ENCODE measurements at regions not wholly inside any gene's neighbourhood (a gene's known extent, or its start where the extent isn't known, plus 50 kb on each side); places are given as distances from the start of the nearest gene placed in this dataset.
A peak's percentile ranks its signal among the peaks of the same experiment; 100 is the strongest.

DNA sequence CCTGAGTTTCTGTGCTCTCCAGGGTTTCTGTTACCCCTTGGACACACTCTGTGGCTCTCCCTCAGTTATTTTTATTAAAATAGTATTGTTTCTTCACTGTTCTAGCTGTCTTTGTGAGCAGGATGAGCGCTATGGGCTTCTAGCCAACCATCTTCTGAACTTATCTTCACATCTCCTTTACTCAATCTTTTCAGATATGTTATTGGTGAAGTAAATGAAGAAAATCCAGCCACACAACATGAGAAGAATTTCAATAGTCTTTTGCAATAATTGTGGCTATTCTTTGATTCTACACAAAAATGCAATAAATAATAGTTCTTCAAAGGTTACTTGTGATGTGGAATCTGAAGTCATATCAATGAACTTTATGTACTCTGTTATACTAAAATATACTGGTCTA lies 80.3 kb upstream of the CAMK1G start:
- H3K9me3 ChIP-seq (ENCODE audit: control insufficient read depth, insufficient read depth, low read length) = no peaks in the 10 kb centered on the region
- H3K27me3 ChIP-seq (ENCODE audit: control insufficient read depth, insufficient read depth, low read length) = no peaks in the 10 kb centered on the region
- WGBS (ENCODE audit: insufficient coverage, insufficient read length) = no CpG with 5 or more reads among the region's 1 CpG
- no peaks in the 10 kb centered on the region; the same call in 1 of the 2 replicates for H3K4me1 ChIP-seq (ENCODE audit: control insufficient read depth, insufficient read depth, low read length)
- H3K4me3 ChIP-seq (ENCODE audit: low read length) = no peak overlapping the region
- H3K36me3 ChIP-seq (ENCODE audit: control insufficient read depth, insufficient read depth, low read length) = no peaks in the 10 kb centered on the region
- DNase-seq (ENCODE audit: low read depth, low spot score) = no peak
- H3K27ac ChIP-seq (ENCODE audit: low read length) = no peak overlapping the region

DNA sequence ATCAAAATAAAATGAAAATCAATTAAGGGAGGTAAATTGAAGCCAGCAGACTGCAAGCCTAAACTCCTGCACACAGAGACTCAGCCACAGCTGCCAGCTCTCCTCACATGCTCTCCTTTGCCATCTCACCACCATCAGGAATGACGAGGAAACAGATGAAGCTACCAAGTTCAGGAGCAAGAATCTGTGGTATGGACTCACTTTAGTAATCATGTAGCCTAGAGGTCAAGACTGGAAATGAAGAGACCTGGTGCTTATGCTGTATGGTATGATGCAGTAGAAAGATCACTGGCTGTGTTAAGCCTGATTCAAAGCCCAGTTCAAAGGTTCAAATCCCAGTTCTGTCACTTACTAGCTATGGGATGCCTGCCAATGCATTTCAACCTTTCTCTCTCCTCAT lies 78.9 kb upstream of the CAMK1G start:
- H3K36me3 ChIP-seq (ENCODE audit: control insufficient read depth, insufficient read depth, low read length) = no peaks in the 10 kb centered on the region
- no CpG with 5 or more reads among the region's 1 CpG for WGBS (ENCODE audit: insufficient coverage, insufficient read length)

DNA sequence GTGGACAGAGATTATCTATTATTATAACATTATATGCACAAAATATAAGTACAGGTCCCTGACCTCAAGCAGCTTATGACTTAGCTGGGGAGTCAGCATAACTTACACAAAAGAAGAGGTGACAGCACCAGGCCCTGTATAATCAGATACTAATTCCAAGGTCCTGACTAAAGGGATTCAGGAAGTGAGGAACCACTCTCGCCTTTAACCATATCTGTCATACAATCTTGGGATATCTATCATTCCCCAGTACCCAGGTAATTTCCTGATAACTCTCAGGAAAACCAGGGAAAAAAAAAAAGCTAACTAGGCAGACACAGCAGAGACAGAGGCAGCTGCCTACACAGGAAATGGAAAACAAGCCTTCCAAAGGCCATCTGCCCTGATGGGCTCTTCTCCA lies 78.5 kb upstream of the CAMK1G start:
- Histone ChIP-seq H3K27me3 (ENCODE audit: control insufficient read depth, insufficient read depth, low read length) (no peaks in the 10 kb centered on the region), H3K36me3 (ENCODE audit: control insufficient read depth, insufficient read depth, low read length) (no peaks in the 10 kb centered on the region), H3K9me3 (ENCODE audit: control insufficient read depth, insufficient read depth, low read length) (no peaks in the 10 kb centered on the region), H3K4me1 (ENCODE audit: control insufficient read depth, insufficient read depth, low read length) (no peaks in the 10 kb centered on the region; the same call in 1 of the 2 replicates), H3K4me3 (ENCODE audit: low read length) (no peak overlapping the region), H3K27ac (ENCODE audit: low read length) (no peak overlapping the region)
- no peak for DNase-seq (ENCODE audit: low read depth, low spot score)
- no CpG with 5 or more reads among the region's 1 CpG for WGBS (ENCODE audit: insufficient coverage, insufficient read length)

More for the DNA sequence above, 78.9 kb upstream of the CAMK1G start:
- Histone ChIP-seq H3K4me3 (ENCODE audit: low read length) (no peak overlapping the region), H3K27ac (ENCODE audit: low read length) (no peak overlapping the region), H3K4me1 (ENCODE audit: control insufficient read depth, insufficient read depth, low read length) (no peaks in the 10 kb centered on the region; the same call in 1 of the 2 replicates), H3K27me3 (ENCODE audit: control insufficient read depth, insufficient read depth, low read length) (no peaks in the 10 kb centered on the region), H3K9me3 (ENCODE audit: control insufficient read depth, insufficient read depth, low read length) (no peaks in the 10 kb centered on the region)
- no peak for DNase-seq (ENCODE audit: low read depth, low spot score)

DNA sequence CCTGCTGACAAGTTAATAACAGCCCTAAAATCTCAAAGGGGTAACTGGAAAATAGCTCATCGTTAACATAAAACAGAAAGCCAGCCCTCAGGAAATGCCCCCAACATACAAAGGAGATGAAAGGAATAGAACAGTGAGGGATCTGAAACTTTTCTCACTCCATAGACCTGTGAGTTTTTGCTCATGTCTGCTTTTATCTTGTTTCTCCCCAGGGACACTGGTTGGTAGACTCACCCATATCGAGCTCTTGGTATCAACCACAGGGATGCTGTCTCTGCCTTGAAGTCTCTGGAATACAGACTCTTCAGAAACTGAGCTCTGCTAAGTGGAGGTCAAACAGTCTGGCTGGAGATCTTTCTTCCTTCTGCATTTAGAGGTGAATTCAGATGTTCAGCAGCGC lies 77.4 kb upstream of the CAMK1G start:
- Histone ChIP-seq H3K9me3 (ENCODE audit: control insufficient read depth, insufficient read depth, low read length) (no peaks in the 10 kb centered on the region), H3K4me3 (ENCODE audit: low read length) (no peak overlapping the region), H3K36me3 (ENCODE audit: control insufficient read depth, insufficient read depth, low read length) (no peaks in the 10 kb centered on the region), H3K27ac (ENCODE audit: low read length) (no peak overlapping the region), H3K27me3 (ENCODE audit: control insufficient read depth, insufficient read depth, low read length) (no peaks in the 10 kb centered on the region), H3K4me1 (ENCODE audit: control insufficient read depth, insufficient read depth, low read length) (no peaks in the 10 kb centered on the region; the same call in 1 of the 2 replicates)
- no peak for DNase-seq (ENCODE audit: low read depth, low spot score)
- whole genome bisulfite sequencing (ENCODE audit: insufficient coverage, insufficient read length) = no CpG with 5 or more reads among the region's 3 CpGs

DNA sequence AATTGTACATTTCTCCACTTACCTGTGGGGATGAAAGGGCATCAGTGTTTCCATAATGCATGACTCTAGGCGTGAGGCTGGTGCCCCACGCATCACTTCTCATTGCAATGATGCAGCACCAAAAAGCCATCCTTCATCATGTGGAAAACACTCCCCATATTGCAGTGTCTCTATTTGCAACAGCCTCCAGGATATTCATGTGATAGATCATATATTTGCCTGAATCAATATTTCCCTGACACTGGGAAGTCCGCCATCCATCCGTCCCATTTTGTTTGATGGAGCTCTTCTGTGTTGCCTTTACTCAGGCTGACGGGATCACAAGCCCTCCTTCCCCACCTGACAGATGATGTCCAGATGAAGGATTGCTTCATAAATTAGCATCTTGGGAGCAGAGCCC lies 74.5 kb upstream of the CAMK1G start:
- peaks cover 1% of the 10 kb centered on the region; the same call in 1 of the 2 replicates for H3K4me1 ChIP-seq (ENCODE audit: control insufficient read depth, insufficient read depth, low read length)
- H3K27me3 ChIP-seq (ENCODE audit: control insufficient read depth, insufficient read depth, low read length) = no peaks in the 10 kb centered on the region
- no peak overlapping the region for H3K4me3 ChIP-seq (ENCODE audit: low read length)
- no peaks in the 10 kb centered on the region for H3K36me3 ChIP-seq (ENCODE audit: control insufficient read depth, insufficient read depth, low read length)
- no peak for DNase-seq (ENCODE audit: low read depth, low spot score)
- H3K9me3 ChIP-seq (ENCODE audit: control insufficient read depth, insufficient read depth, low read length) = no peaks in the 10 kb centered on the region
- WGBS (ENCODE audit: insufficient coverage, insufficient read length) = no CpG with 5 or more reads among the region's 5 CpGs
- H3K27ac ChIP-seq (ENCODE audit: low read length) = no peak overlapping the region

DNA sequence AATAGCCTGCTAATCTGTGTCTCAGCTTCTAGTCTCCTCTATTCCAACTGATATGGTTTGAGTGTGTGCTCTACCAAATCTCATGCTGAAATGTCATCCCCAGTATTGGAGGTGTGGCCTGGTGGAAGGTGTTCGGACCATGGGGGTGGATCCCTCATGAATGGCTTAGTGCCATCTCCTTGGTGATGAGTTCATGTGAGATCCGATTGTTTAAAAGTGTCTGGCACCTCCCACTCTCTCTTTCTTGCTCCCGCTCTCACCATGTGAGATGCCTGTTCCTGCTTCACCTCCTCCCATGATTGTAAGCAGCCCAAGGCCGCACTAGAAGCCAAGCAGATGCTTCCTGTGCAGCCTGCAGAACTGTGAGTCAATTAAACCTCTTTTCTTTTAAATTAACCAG lies 73.5 kb upstream of the CAMK1G start:
- Histone ChIP-seq H3K27ac (ENCODE audit: low read length) (no peak overlapping the region), H3K4me1 (ENCODE audit: control insufficient read depth, insufficient read depth, low read length) (peaks cover 1% of the 10 kb centered on the region; the same call in 1 of the 2 replicates), H3K9me3 (ENCODE audit: control insufficient read depth, insufficient read depth, low read length) (no peaks in the 10 kb centered on the region), H3K36me3 (ENCODE audit: control insufficient read depth, insufficient read depth, low read length) (no peaks in the 10 kb centered on the region), H3K27me3 (ENCODE audit: control insufficient read depth, insufficient read depth, low read length) (no peaks in the 10 kb centered on the region), H3K4me3 (ENCODE audit: low read length) (no peak overlapping the region)
- no peak for DNase-seq (ENCODE audit: low read depth, low spot score)
- no CpG with 5 or more reads among the region's 4 CpGs for WGBS (ENCODE audit: insufficient coverage, insufficient read length)

DNA sequence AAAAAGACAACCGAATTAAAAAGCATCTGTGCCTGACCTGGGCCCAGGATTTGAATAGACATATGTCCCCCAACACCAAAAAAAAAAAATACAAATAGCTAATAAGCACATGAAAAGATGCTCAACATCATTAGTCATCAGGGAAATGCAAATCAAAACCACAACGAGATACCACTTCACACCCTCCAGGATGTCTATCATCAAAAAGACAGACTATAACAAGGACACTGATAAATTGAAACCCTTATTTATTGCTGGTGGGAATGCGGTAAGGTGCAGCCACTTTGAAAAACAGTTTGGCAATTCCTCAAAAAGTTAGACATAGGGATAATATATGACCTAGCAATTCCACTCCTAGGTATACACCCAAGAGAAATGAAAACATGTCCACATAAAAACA lies 72.3 kb upstream of the CAMK1G start:
- no CpG with 5 or more reads among the region's 3 CpGs for WGBS (ENCODE audit: insufficient coverage, insufficient read length)
- peaks cover 1% of the 10 kb centered on the region; the same call in 1 of the 2 replicates for H3K4me1 ChIP-seq (ENCODE audit: control insufficient read depth, insufficient read depth, low read length)
- H3K4me3 ChIP-seq (ENCODE audit: low read length) = no peak overlapping the region
- H3K27ac ChIP-seq (ENCODE audit: low read length) = no peak overlapping the region
- H3K9me3 ChIP-seq (ENCODE audit: control insufficient read depth, insufficient read depth, low read length) = no peaks in the 10 kb centered on the region
- H3K27me3 ChIP-seq (ENCODE audit: control insufficient read depth, insufficient read depth, low read length) = no peaks in the 10 kb centered on the region
- H3K36me3 ChIP-seq (ENCODE audit: control insufficient read depth, insufficient read depth, low read length) = no peaks in the 10 kb centered on the region
- no peak for DNase-seq (ENCODE audit: low read depth, low spot score)

DNA sequence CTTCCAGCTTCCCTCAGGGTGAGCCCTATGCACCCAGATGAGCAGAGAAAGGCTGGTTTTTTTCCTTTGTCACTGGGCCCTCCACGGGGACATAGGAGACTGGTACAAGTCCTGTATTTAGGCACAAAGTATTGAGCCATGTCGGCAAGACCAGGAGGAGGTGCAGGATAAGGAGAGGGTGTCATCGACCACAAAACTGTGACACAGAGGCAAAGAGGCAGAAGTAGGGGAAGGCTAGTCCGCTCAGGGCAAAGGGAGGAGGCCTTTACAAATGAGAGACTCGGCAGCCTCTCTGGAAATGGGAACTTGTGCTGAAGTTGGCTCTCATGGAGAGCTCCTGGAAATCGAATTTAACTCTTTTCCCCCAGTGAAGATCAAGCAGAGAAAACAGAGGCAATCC lies 70.7 kb upstream of the CAMK1G start:
- Histone ChIP-seq H3K36me3 (ENCODE audit: control insufficient read depth, insufficient read depth, low read length) (no peaks in the 10 kb centered on the region), H3K9me3 (ENCODE audit: control insufficient read depth, insufficient read depth, low read length) (no peaks in the 10 kb centered on the region), H3K27me3 (ENCODE audit: control insufficient read depth, insufficient read depth, low read length) (no peaks in the 10 kb centered on the region), H3K4me3 (ENCODE audit: low read length) (no peak overlapping the region), H3K4me1 (ENCODE audit: control insufficient read depth, insufficient read depth, low read length) (peaks cover 1% of the 10 kb centered on the region; the same call in 1 of the 2 replicates), H3K27ac (ENCODE audit: low read length) (no peak overlapping the region)
- DNase-seq (ENCODE audit: low read depth, low spot score) = no peak
- WGBS (ENCODE audit: insufficient coverage, insufficient read length) = no CpG with 5 or more reads among the region's 6 CpGs

DNA sequence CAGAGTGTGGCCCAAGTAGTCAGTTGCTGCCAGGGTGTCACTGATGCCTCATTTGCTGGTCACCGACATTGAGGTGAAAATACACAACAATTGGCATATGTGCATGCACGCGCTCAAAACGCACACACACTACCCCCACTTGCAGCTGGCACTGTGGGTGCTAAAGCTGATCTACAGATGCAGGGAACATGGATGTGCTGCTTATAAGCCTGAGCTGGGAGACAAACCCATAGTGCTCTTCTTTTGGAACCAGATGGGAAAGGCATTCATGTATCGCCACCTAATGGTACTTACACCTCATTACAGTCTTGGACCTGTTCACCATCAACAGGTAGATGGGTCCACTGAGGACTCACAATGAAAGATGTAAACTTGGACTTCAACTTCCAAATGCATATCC lies 70.3 kb upstream of the CAMK1G start:
- Histone ChIP-seq H3K27ac (ENCODE audit: low read length) (no peak overlapping the region), H3K4me1 (ENCODE audit: control insufficient read depth, insufficient read depth, low read length) (peaks cover 1% of the 10 kb centered on the region; the same call in 1 of the 2 replicates), H3K36me3 (ENCODE audit: control insufficient read depth, insufficient read depth, low read length) (no peaks in the 10 kb centered on the region), H3K27me3 (ENCODE audit: control insufficient read depth, insufficient read depth, low read length) (no peaks in the 10 kb centered on the region), H3K9me3 (ENCODE audit: control insufficient read depth, insufficient read depth, low read length) (no peaks in the 10 kb centered on the region), H3K4me3 (ENCODE audit: low read length) (no peak overlapping the region)
- DNase-seq (ENCODE audit: low read depth, low spot score) = peak; percentile 60
- no CpG with 5 or more reads among the region's 5 CpGs for WGBS (ENCODE audit: insufficient coverage, insufficient read length)

DNA sequence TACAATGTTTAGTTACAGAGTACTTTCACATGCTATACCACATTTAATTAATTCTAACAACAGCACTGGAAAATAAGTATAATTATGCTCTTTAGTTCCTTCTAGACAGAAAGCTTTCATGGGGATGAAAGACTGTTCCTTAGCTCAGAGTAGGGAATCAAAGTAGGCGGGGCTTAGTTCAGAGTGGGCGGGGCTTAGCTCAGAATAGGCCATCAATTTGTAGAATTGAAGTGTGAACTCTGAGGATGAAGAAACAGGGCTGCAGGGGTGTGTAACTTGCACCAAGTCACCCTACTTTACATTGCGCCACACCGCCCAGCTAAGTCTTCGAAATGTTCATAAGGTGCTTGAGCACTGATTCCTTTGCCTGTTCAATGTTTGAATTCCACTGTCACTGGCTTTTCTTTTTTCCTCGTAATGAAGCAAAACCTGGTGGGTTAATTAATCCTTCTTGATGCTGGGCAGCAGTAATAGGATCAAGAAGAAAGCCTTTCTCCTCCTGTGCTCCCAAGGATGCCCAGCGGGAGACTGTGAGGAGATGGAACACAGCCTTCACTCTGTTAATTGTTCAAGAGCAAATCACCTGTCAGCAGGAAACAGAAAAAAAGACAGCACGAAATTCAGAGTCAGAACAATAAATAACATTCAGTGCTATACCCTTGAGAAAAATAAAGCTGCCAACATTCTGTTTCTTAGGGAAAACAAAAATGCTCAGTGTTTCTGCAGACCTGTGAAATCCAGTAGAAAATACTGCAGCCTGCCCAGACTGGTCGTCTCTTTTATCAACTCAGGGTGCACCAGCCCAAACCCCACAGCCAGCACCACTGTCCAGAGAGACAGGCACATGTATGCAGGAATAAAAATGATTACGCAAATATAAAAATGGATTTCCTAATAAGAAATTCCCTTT lies 66.5 kb upstream of the CAMK1G start:
- Histone ChIP-seq H3K4me3 (ENCODE audit: low read length) (no peak overlapping the region), H3K9me3 (ENCODE audit: control insufficient read depth, insufficient read depth, low read length) (no peaks in the 10 kb centered on the region), H3K27me3 (ENCODE audit: control insufficient read depth, insufficient read depth, low read length) (no peaks in the 10 kb centered on the region), H3K4me1 (ENCODE audit: control insufficient read depth, insufficient read depth, low read length) (peaks cover 1% of the 10 kb centered on the region; the same call in 1 of the 2 replicates), H3K27ac (ENCODE audit: low read length) (no peak overlapping the region), H3K36me3 (ENCODE audit: control insufficient read depth, insufficient read depth, low read length) (no peaks in the 10 kb centered on the region)
- DNase-seq (ENCODE audit: low read depth, low spot score) = no peak
- no CpG with 5 or more reads among the region's 10 CpGs for WGBS (ENCODE audit: insufficient coverage, insufficient read length)

DNA sequence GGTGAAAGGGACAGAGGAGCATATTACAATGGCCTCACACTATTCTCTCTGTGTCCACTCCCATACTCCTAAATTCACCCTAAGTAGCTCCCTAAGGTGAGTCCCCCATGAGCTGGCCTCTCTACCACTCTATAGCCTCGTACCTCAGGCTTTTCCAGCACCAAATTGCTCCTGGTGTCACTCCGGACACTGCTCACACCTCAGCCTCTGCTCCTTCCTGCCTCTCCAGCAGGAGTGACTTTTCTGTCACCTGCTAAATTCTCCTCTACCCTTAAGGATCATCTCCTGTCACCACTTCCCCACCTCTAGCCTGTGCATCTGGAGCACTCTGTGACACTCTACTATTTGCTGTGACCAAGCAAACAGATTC lies 65.8 kb upstream of the CAMK1G start:
- Histone ChIP-seq H3K9me3 (ENCODE audit: control insufficient read depth, insufficient read depth, low read length) (no peaks in the 10 kb centered on the region), H3K27me3 (ENCODE audit: control insufficient read depth, insufficient read depth, low read length) (no peaks in the 10 kb centered on the region), H3K27ac (ENCODE audit: low read length) (no peak overlapping the region), H3K4me1 (ENCODE audit: control insufficient read depth, insufficient read depth, low read length) (peaks cover 1% of the 10 kb centered on the region; the same call in 1 of the 2 replicates), H3K36me3 (ENCODE audit: control insufficient read depth, insufficient read depth, low read length) (no peaks in the 10 kb centered on the region), H3K4me3 (ENCODE audit: low read length) (no peak overlapping the region)
- no CpG with 5 or more reads among the region's 2 CpGs for WGBS (ENCODE audit: insufficient coverage, insufficient read length)
- no peak for DNase-seq (ENCODE audit: low read depth, low spot score)
